Hematopoietic multipotent progenitor cell treated with erythropoietin and hydrocortisone succinate and interleukin-3 and kit ligand, for 6 days (in vitro differentiated cells): ENCODE measurements at regions not wholly inside any gene's neighbourhood (a gene's known extent, or its start where the extent isn't known, plus 50 kb on each side); places are given as distances from the start of the nearest gene placed in this dataset.

Experiments used
- DNase-seq: peaks from one replicate; pipeline ENCODE4 v3.0.0-alpha.2; 2015

- no peak for DNase-seq
These were observed 202.7 kb downstream of the MAFB start for GRCh38 chr20:40486297-40486696.

GRCh38 chr20:40481743-40482458 is 207.1 kb downstream of the MAFB start:
- DNase-seq, result no peak

- no peak for DNase-seq
These were observed 207.7 kb downstream of the MAFB start for GRCh38 chr20:40481337-40481736.

GRCh38 chr20:40477805-40478204 is 211.2 kb downstream of the MAFB start:
- DNase-seq, result no peak

GRCh38 chr20:40476461-40476860 is 212.6 kb downstream of the MAFB start:
- DNase-seq, result no peak

GRCh38 chr20:40472905-40473304 is 216.1 kb downstream of the MAFB start:
- no peak for DNase-seq

GRCh38 chr20:40471261-40471629 is 217.8 kb downstream of the MAFB start:
- no peak for DNase-seq

GRCh38 chr20:40470445-40471260 is 218.4 kb downstream of the MAFB start:
- no peak for DNase-seq

GRCh38 chr20:40468759-40469158 is 220.3 kb downstream of the MAFB start:
- no peak for DNase-seq

- no peak for DNase-seq
These were observed 221.2 kb downstream of the MAFB start for GRCh38 chr20:40467703-40468411.

- no peak for DNase-seq
These were observed 222.0 kb downstream of the MAFB start for GRCh38 chr20:40467067-40467466.

GRCh38 chr20:40464731-40465208 is 224.3 kb downstream of the MAFB start:
- DNase-seq, result no peak

- DNase-seq, result no peak
These were observed 225.9 kb downstream of the MAFB start for GRCh38 chr20:40463171-40463570.

- DNase-seq, result no peak
These were observed 226.5 kb downstream of the MAFB start for GRCh38 chr20:40462566-40462965.

GRCh38 chr20:40459299-40459698 is 229.7 kb downstream of the MAFB start:
- DNase-seq, result no peak

GRCh38 chr20:40457404-40457803 is 231.6 kb downstream of the MAFB start:
- no peak for DNase-seq

GRCh38 chr20:40452758-40453157 is 236.3 kb downstream of the MAFB start:
- no peak for DNase-seq

- DNase-seq, result no peak
These were observed 237.5 kb downstream of the MAFB start for GRCh38 chr20:40451552-40451951.

GRCh38 chr20:40449974-40450616 is 238.9 kb downstream of the MAFB start:
- no peak for DNase-seq

GRCh38 chr20:40449144-40449690 is 239.8 kb downstream of the MAFB start:
- DNase-seq, result no peak

GRCh38 chr20:40446888-40447287 is 242.1 kb downstream of the MAFB start:
- no peak for DNase-seq

GRCh38 chr20:40444516-40444915 is 244.5 kb downstream of the MAFB start:
- no peak for DNase-seq

GRCh38 chr20:40443753-40444152 is 245.3 kb downstream of the MAFB start:
- DNase-seq, result no peak
